MM.1S (cell line): ENCODE measurements at regions not wholly inside any gene's neighbourhood (a gene's known extent, or its start where the extent isn't known, plus 50 kb on each side); places are given as distances from the start of the nearest gene placed in this dataset.

ENCODE experiments used
- EZH2 ChIP-seq: fragments of 300-600 bp; sonication (generic); optimal IDR thresholded peaks from 2 replicates; pipeline ENCODE3; 2017; ENCODE audit warnings: low read depth, mild to moderate bottlenecking, antibody characterized with exemption, low read length, mixed read lengths
- EZH2phosphoT487 ChIP-seq: fragments of 300-600 bp; sonication (generic); IDR thresholded peaks from 2 replicates; pipeline ENCODE4 v1.6.1; 2018; ENCODE audit warnings: antibody characterized with exemption, low read length
- TF ChIP-seq, protein P1 (sequence below): fragments of 300-600 bp; sonication (generic); IDR thresholded peaks from 2 replicates; pipeline ENCODE4 v1.5.1; 2016; ENCODE audit warnings: antibody characterized with exemption, low read length, mixed read lengths

DNA sequence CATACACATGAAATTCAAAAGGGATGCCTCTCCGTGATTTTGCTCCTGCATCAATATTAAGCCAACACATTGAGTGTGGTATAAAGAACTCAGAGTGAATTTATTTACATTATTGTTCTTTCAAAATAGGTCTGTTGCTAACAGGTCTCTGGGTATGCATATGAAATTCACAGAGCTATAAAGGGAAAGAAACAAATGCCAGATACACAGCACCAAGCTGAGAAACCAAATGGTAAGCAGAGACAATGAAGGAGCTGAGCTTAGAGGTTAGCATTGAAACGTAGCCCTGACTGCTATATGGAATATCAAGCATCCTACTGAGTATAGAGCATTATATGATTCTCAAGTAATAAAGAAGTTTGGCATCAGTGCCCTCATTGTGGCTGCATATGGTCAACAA lies 712.9 kb downstream of the NSUN3 start:
- no peak for TF ChIP-seq EZH2phosphoT487
- TF ChIP-seq, protein P1, sequence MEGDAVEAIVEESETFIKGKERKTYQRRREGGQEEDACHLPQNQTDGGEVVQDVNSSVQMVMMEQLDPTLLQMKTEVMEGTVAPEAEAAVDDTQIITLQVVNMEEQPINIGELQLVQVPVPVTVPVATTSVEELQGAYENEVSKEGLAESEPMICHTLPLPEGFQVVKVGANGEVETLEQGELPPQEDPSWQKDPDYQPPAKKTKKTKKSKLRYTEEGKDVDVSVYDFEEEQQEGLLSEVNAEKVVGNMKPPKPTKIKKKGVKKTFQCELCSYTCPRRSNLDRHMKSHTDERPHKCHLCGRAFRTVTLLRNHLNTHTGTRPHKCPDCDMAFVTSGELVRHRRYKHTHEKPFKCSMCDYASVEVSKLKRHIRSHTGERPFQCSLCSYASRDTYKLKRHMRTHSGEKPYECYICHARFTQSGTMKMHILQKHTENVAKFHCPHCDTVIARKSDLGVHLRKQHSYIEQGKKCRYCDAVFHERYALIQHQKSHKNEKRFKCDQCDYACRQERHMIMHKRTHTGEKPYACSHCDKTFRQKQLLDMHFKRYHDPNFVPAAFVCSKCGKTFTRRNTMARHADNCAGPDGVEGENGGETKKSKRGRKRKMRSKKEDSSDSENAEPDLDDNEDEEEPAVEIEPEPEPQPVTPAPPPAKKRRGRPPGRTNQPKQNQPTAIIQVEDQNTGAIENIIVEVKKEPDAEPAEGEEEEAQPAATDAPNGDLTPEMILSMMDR: no peak
- TF ChIP-seq EZH2: no peak
